ENCODE measurements at regions not wholly inside any gene's neighbourhood (a gene's known extent, or its start where the extent isn't known, plus 50 kb on each side); places are given as distances from the start of the nearest gene placed in this dataset.

- CTCF ChIA-PET = no interaction called here
- ATAC-seq = no peak
- H3K27ac ChIP-seq (ENCODE audit: low read length) = no peak overlapping the region
These were observed 160.2 kb upstream of the NDUFV2 start for GRCh38 chr18:8942021-8942908.

GRCh38 chr18:8942909-8943545, 159.5 kb upstream of the NDUFV2 start:
- Histone ChIP-seq H3K36me3 (ENCODE audit: control insufficient read depth, insufficient read depth, low read length) (no peaks in the 10 kb centered on the region), H3K27ac (ENCODE audit: low read length) (no peak overlapping the region), H3K9me3 (ENCODE audit: control insufficient read depth, insufficient read depth, low read depth, low read length) (peaks cover 3% of the 10 kb centered on the region; the same call in 1 of the 2 replicates), H3K27me3 (ENCODE audit: control insufficient read depth, insufficient read depth, low read length) (no peaks in the 10 kb centered on the region), H3K4me1 (ENCODE audit: control insufficient read depth, insufficient read depth, low read length) (no peaks in the 10 kb centered on the region), H3K4me3 (ENCODE audit: low read depth in 2 of 2, low read length in 2 of 2) (no peak overlapping the region)
- no TSS peak for BruUV-seq (replicated peaks)
- in situ Hi-C loops (cut with HindIII; ENCODE audit: low pct_unique_long_range_greater_than_20kb, low sequenced_read_pairs) (no loop called here), intact Hi-C loops (cut with micrococcal nuclease; ENCODE audit: unreplicated experiment) (no loop called here)
- no peak for ATAC-seq
- CTCF ChIA-PET = no interaction called here
- no peak for TF ChIP-seq SIN3A (IDR thresholded peaks at IDR 0.05; ENCODE audit: borderline replicate concordance, insufficient read depth, low read depth, low read length)
- TF ChIP-seq, protein P1, sequence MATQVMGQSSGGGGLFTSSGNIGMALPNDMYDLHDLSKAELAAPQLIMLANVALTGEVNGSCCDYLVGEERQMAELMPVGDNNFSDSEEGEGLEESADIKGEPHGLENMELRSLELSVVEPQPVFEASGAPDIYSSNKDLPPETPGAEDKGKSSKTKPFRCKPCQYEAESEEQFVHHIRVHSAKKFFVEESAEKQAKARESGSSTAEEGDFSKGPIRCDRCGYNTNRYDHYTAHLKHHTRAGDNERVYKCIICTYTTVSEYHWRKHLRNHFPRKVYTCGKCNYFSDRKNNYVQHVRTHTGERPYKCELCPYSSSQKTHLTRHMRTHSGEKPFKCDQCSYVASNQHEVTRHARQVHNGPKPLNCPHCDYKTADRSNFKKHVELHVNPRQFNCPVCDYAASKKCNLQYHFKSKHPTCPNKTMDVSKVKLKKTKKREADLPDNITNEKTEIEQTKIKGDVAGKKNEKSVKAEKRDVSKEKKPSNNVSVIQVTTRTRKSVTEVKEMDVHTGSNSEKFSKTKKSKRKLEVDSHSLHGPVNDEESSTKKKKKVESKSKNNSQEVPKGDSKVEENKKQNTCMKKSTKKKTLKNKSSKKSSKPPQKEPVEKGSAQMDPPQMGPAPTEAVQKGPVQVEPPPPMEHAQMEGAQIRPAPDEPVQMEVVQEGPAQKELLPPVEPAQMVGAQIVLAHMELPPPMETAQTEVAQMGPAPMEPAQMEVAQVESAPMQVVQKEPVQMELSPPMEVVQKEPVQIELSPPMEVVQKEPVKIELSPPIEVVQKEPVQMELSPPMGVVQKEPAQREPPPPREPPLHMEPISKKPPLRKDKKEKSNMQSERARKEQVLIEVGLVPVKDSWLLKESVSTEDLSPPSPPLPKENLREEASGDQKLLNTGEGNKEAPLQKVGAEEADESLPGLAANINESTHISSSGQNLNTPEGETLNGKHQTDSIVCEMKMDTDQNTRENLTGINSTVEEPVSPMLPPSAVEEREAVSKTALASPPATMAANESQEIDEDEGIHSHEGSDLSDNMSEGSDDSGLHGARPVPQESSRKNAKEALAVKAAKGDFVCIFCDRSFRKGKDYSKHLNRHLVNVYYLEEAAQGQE (IDR thresholded peaks at IDR 0.05; ENCODE audit: insufficient read depth in 1 of 2, low read depth in 2 of 2, low read length in 1 of 2) = no peak
- no peak for TF ChIP-seq POLR2AphosphoS5 (IDR thresholded peaks at IDR 0.05; ENCODE audit: low read depth, low read length)
- TF ChIP-seq TCF7L2 (IDR thresholded peaks at IDR 0.05; ENCODE audit: low read depth, low read length) = no peak
- TF ChIP-seq, protein P2, sequence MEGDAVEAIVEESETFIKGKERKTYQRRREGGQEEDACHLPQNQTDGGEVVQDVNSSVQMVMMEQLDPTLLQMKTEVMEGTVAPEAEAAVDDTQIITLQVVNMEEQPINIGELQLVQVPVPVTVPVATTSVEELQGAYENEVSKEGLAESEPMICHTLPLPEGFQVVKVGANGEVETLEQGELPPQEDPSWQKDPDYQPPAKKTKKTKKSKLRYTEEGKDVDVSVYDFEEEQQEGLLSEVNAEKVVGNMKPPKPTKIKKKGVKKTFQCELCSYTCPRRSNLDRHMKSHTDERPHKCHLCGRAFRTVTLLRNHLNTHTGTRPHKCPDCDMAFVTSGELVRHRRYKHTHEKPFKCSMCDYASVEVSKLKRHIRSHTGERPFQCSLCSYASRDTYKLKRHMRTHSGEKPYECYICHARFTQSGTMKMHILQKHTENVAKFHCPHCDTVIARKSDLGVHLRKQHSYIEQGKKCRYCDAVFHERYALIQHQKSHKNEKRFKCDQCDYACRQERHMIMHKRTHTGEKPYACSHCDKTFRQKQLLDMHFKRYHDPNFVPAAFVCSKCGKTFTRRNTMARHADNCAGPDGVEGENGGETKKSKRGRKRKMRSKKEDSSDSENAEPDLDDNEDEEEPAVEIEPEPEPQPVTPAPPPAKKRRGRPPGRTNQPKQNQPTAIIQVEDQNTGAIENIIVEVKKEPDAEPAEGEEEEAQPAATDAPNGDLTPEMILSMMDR (IDR thresholded peaks at IDR 0.05) = no peak
- POLR2A ChIA-PET = no interaction called here
- no peak for DNase-seq (ENCODE audit: low read depth, low spot score)

More at GRCh38 chr18:8942021-8942908, 160.2 kb upstream of the NDUFV2 start:
- Histone ChIP-seq H3K4me1 (ENCODE audit: control insufficient read depth, insufficient read depth, low read length) (no peaks in the 10 kb centered on the region), H3K27me3 (ENCODE audit: control insufficient read depth, insufficient read depth, low read length) (no peaks in the 10 kb centered on the region), H3K36me3 (ENCODE audit: control insufficient read depth, insufficient read depth, low read length) (no peaks in the 10 kb centered on the region), H3K4me3 (ENCODE audit: low read depth in 2 of 2, low read length in 2 of 2) (no peak overlapping the region), H3K9me3 (ENCODE audit: control insufficient read depth, insufficient read depth, low read depth, low read length) (peaks cover 3% of the 10 kb centered on the region; the same call in 1 of the 2 replicates)
- DNase-seq (ENCODE audit: low read depth, low spot score) = no peak
- BruUV-seq (replicated peaks) = no TSS peak
- POLR2A ChIA-PET = no interaction called here
- in situ Hi-C loops (cut with HindIII; ENCODE audit: low pct_unique_long_range_greater_than_20kb, low sequenced_read_pairs) (no loop called here), intact Hi-C loops (cut with micrococcal nuclease; ENCODE audit: unreplicated experiment) (no loop called here)
- TF ChIP-seq, protein P1 (IDR thresholded peaks at IDR 0.05; ENCODE audit: insufficient read depth in 1 of 2, low read depth in 2 of 2, low read length in 1 of 2) = no peak
- TF ChIP-seq POLR2AphosphoS5 (IDR thresholded peaks at IDR 0.05; ENCODE audit: low read depth, low read length) = no peak
- no peak for TF ChIP-seq SIN3A (IDR thresholded peaks at IDR 0.05; ENCODE audit: borderline replicate concordance, insufficient read depth, low read depth, low read length)
- TF ChIP-seq TCF7L2 (IDR thresholded peaks at IDR 0.05; ENCODE audit: low read depth, low read length) = no peak
- TF ChIP-seq, protein P2 (IDR thresholded peaks at IDR 0.05) = no peak

All from Panc1 (cell line).